WTC11 (cell line): ENCODE measurements at regions not wholly inside any gene's neighbourhood (a gene's known extent, or its start where the extent isn't known, plus 50 kb on each side); places are given as distances from the start of the nearest gene placed in this dataset.

Experiments
- ATAC-seq: fragments of 200-7000 bp; cut with Tn5 transposase; 2 replicates; pipeline ENCODE4 v1.10.0; 2021; ENCODE audit warnings: mild to moderate bottlenecking, moderate library complexity
- CTCF ChIA-PET: fragments of 300-600 bp; sonication (Branson Sonifier 250); formaldehyde crosslinking; loops from one replicate; lab custom pipeline; 2021; ENCODE audit warnings: antibody characterized with exemption; lab: Charles Lee
- POLR2A ChIA-PET: fragments of 350-600 bp; sonication (Branson Sonifier 250); formaldehyde crosslinking; loops from one replicate; lab custom pipeline; 2021; ENCODE audit warnings: antibody characterized with exemption; lab: Charles Lee
- DNase-seq: peaks from one replicate; pipeline ENCODE4 v3.0.0; 2021; ENCODE audit warnings: low spot score
- H3K27ac Mint-ChIP-seq: 2 replicates; pipeline ENCODE4 v1.8.0; 2021; ENCODE audit warnings: mixed read lengths
- H3K27me3 Mint-ChIP-seq: 2 replicates; pipeline ENCODE4 v1.8.0; 2021; ENCODE audit warnings: low read depth, mild to moderate bottlenecking, moderate library complexity, mixed read lengths
- H3K36me3 Mint-ChIP-seq: 2 replicates; pipeline ENCODE4 v1.8.0; 2021; ENCODE audit warnings: mixed read lengths
- H3K4me1 Mint-ChIP-seq: 2 replicates; pipeline ENCODE4 v1.8.0; 2022; ENCODE audit warnings: mixed read lengths
- H3K4me3 Mint-ChIP-seq: 2 replicates; pipeline ENCODE4 v1.8.0; 2021; ENCODE audit warnings: mild to moderate bottlenecking, moderate library complexity, mixed read lengths
- H3K9me3 Mint-ChIP-seq: 2 replicates; pipeline ENCODE4 v1.8.0; 2021; ENCODE audit warnings: mixed read lengths
- AFF4 ChIP-seq: sonication (generic); formaldehyde crosslinking; IDR thresholded peaks from 2 replicates; pipeline ENCODE4 v1.8.1; 2023; ENCODE audit warnings: mild to moderate bottlenecking, missing genetic modification reagents, borderline replicate concordance
- ARID4B ChIP-seq: sonication (generic); formaldehyde crosslinking; IDR thresholded peaks from 2 replicates; pipeline ENCODE4 v1.8.0; 2023; ENCODE audit warnings: missing genetic modification reagents, mild to moderate bottlenecking, borderline replicate concordance
- ATF3 ChIP-seq: sonication (generic); formaldehyde crosslinking; conservative IDR thresholded peaks from 2 replicates; pipeline ENCODE4 v1.8.1; 2022; ENCODE audit warnings: mild to moderate bottlenecking, missing genetic modification reagents
- FOXJ3 ChIP-seq: sonication (generic); formaldehyde crosslinking; IDR thresholded peaks from 2 replicates; pipeline ENCODE4 v1.9.0; 2021; ENCODE audit warnings: missing genetic modification reagents, mild to moderate bottlenecking, borderline replicate concordance
- FOXP4 ChIP-seq: sonication (generic); formaldehyde crosslinking; IDR thresholded peaks from 2 replicates; pipeline ENCODE4 v1.8.0; 2022; ENCODE audit warnings: mild to moderate bottlenecking, missing genetic modification reagents
- JUN ChIP-seq: sonication (generic); formaldehyde crosslinking; IDR thresholded peaks from 2 replicates; pipeline ENCODE4 v1.8.0; 2023; ENCODE audit warnings: mild to moderate bottlenecking, missing genetic modification reagents
- KAT7 ChIP-seq: sonication (generic); formaldehyde crosslinking; IDR thresholded peaks from 2 replicates; pipeline ENCODE4 v1.8.1; 2023; ENCODE audit warnings: missing genetic modification reagents, mild to moderate bottlenecking, borderline replicate concordance
- MXD4 ChIP-seq: fragments of 250-450 bp; sonication (Bioruptor Pico); IDR thresholded peaks from 2 replicates; pipeline ENCODE4 v1.8.0; 2021; ENCODE audit warnings: mild to moderate bottlenecking, moderate library complexity, borderline replicate concordance
- PRRX2 ChIP-seq: fragments of 250-450 bp; sonication (Bioruptor Pico); IDR thresholded peaks from 2 replicates; pipeline ENCODE4 v1.8.0; 2021; ENCODE audit warnings: mild to moderate bottlenecking
- RORB ChIP-seq: fragments of 250-450 bp; sonication (Bioruptor Pico); IDR thresholded peaks from 2 replicates; pipeline ENCODE4 v1.9.0; 2021; ENCODE audit warnings: mild to moderate bottlenecking
- SP1 ChIP-seq: sonication (generic); formaldehyde crosslinking; conservative IDR thresholded peaks from 2 replicates; pipeline ENCODE4 v1.8.1; 2022; ENCODE audit warnings: missing genetic modification reagents
- TEAD1 ChIP-seq: sonication (generic); formaldehyde crosslinking; IDR thresholded peaks from 2 replicates; pipeline ENCODE4 v1.8.0; 2022; ENCODE audit warnings: mild to moderate bottlenecking, missing genetic modification reagents
- TEAD4 ChIP-seq: sonication (generic); formaldehyde crosslinking; IDR thresholded peaks from 2 replicates; pipeline ENCODE4 v1.8.0; 2022; ENCODE audit warnings: mild to moderate bottlenecking, missing genetic modification reagents
- ZNF138 ChIP-seq: sonication (generic); formaldehyde crosslinking; conservative IDR thresholded peaks from 2 replicates; pipeline ENCODE4 v1.8.1; 2022; ENCODE audit warnings: mild to moderate bottlenecking, moderate library complexity, missing genetic modification reagents
- ZNF219 ChIP-seq: sonication (generic); formaldehyde crosslinking; IDR thresholded peaks from 2 replicates; pipeline ENCODE4 v1.8.0; 2023; ENCODE audit warnings: missing genetic modification reagents, mild to moderate bottlenecking, borderline replicate concordance
- ZNF425 ChIP-seq: fragments of 250-450 bp; sonication (Bioruptor Pico); conservative IDR thresholded peaks from 2 replicates; pipeline ENCODE4 v1.9.0; 2021; ENCODE audit warnings: mild to moderate bottlenecking

- CTCF ChIA-PET, result no interaction called here
- H3K4me3 Mint-ChIP-seq, result no peak overlapping the region
- H3K36me3 Mint-ChIP-seq, result no peaks in the 10 kb centered on the region; the same call in 1 of the 2 replicates
- POLR2A ChIA-PET, result no interaction called here
- DNase-seq (no peak), ATAC-seq (no peak)
- H3K27ac Mint-ChIP-seq, result no peak overlapping the region
- H3K4me1 Mint-ChIP-seq, result no peaks in the 10 kb centered on the region
- TF ChIP-seq JUN (CRISPR knock-in tag) (no peak), FOXJ3 (CRISPR knock-in tag) (no peak), ATF3 (CRISPR knock-in tag) (no peak), MXD4 (CRISPR knock-in tag) (no peak), RORB (no peak), SP1 (CRISPR knock-in tag) (no peak), ZNF138 (CRISPR knock-in tag) (no peak), ZNF219 (CRISPR knock-in tag) (no peak), FOXP4 (CRISPR knock-in tag) (no peak), TEAD1 (CRISPR knock-in tag) (no peak), AFF4 (CRISPR knock-in tag) (no peak), KAT7 (CRISPR knock-in tag) (no peak), PRRX2 (CRISPR knock-in tag) (no peak)
- H3K27me3 Mint-ChIP-seq, result no peaks in the 10 kb centered on the region
- H3K9me3 Mint-ChIP-seq, result peaks cover 24% of the 10 kb centered on the region
Measured at GRCh38 chr5:30030101-30030500, 1163.4 kb upstream of the CDH6 start.

- POLR2A ChIA-PET, result no interaction called here
- CTCF ChIA-PET, result no interaction called here
- Mint-ChIP-seq H3K36me3 (peaks cover 16% of the 10 kb centered on the region), H3K27me3 (no peaks in the 10 kb centered on the region), H3K27ac (no peak overlapping the region), H3K4me1 (peaks cover 20% of the 10 kb centered on the region), H3K4me3 (no peak overlapping the region), H3K9me3 (peaks cover 31% of the 10 kb centered on the region)
- DNase-seq (no peak), ATAC-seq (no peak)
- TF ChIP-seq FOXJ3 (CRISPR knock-in tag), result no peak
- TF ChIP-seq ARID4B (CRISPR knock-in tag), result no peak
- TF ChIP-seq ZNF425, result no peak
- no peak for TF ChIP-seq AFF4 (CRISPR knock-in tag)
- no peak for TF ChIP-seq TEAD4
Measured at GRCh38 chr5:30001826-30002225, 1191.7 kb upstream of the CDH6 start.
